LNCAP (cell line): ENCODE measurements at regions not wholly inside any gene's neighbourhood (a gene's known extent, or its start where the extent isn't known, plus 50 kb on each side); places are given as distances from the start of the nearest gene placed in this dataset.

Experiments used
- TF ChIP-seq, protein P1 (sequence below): fragments of 450-650 bp; IDR thresholded peaks from 2 replicates; pipeline ENCODE4 v1.5.1; 2017; ENCODE audit warnings: mild to moderate bottlenecking

DNA sequence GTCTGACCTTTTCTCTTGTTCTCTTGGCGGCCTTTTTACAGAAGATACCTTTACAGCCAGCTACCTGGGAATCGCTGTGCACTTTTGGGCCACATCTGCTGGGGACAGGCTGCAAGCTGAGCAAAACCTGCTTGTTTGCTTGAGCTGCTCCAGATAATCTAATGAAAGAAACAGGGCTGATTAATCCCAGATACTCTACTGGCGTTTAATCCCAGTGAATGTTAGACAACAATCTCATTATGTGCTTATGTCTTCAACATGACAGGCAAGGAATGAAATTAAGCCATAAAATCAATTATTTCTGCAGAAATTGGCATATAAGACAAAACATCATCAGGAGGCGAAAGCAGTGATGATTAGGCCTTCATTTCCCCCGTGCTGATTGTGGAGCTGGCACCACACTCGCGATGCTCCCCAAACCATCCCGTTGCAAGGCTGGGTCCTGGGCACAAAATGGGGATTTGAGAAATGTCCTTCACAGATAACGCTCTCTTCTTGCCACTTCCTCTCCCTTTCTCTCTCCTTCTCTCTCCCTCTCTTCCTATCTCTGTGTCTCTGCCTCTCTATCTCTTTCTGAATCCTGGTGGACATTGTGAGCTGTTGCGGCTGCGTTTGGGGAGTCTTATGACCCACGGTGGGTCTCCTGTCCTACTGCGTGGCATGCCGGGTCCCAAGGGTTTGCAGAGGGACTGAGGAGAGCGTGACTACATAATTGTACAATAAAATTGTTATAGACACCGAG lies 1053.8 kb downstream of the TBC1D22A start:
- TF ChIP-seq, protein P1, sequence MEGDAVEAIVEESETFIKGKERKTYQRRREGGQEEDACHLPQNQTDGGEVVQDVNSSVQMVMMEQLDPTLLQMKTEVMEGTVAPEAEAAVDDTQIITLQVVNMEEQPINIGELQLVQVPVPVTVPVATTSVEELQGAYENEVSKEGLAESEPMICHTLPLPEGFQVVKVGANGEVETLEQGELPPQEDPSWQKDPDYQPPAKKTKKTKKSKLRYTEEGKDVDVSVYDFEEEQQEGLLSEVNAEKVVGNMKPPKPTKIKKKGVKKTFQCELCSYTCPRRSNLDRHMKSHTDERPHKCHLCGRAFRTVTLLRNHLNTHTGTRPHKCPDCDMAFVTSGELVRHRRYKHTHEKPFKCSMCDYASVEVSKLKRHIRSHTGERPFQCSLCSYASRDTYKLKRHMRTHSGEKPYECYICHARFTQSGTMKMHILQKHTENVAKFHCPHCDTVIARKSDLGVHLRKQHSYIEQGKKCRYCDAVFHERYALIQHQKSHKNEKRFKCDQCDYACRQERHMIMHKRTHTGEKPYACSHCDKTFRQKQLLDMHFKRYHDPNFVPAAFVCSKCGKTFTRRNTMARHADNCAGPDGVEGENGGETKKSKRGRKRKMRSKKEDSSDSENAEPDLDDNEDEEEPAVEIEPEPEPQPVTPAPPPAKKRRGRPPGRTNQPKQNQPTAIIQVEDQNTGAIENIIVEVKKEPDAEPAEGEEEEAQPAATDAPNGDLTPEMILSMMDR, result no peak

- TF ChIP-seq, protein P1, result no peak
These were observed 1052.0 kb downstream of the TBC1D22A start for GRCh38 chr22:47814474-47814873.

DNA sequence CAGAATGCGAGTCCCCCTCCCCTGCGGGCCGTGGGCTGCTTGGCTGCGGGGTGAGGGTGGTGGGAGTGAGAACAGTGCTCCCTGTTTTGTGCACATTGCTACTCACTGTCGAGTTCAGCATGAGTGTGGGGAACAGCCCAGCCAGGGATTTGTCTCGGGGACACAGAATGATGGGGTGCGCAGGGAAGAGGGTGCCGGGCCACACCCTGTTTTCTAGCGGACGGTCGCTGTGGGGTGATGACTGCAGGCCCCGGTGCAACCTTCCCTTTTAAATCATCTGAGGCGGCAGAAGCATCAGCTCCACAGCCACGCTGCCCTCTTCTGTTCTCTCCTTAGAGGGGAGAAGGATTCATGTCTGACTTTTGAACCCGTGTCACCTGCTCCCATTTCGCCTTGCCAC lies 1051.2 kb downstream of the TBC1D22A start:
- TF ChIP-seq, protein P1, result no peak

DNA sequence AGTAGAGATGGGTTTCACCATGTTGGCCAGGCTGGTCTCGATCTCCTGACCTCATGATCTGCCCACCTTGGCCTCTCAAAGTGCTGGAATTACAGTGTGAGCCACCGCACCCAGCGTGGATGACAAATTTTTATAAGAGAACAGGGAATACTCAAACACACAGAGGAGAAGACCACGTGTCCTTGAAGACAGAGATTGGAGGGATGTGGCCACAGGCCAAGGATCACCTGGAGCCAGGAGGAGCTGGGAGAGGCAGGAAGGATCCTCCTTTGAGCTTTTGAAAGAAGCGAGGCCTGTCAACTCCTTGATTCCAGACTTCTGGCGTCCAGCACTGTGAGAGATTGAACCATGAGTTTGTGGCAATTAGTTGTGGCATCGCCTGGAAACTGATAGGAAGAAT lies 1049.5 kb downstream of the TBC1D22A start:
- TF ChIP-seq, protein P1, result no peak

DNA sequence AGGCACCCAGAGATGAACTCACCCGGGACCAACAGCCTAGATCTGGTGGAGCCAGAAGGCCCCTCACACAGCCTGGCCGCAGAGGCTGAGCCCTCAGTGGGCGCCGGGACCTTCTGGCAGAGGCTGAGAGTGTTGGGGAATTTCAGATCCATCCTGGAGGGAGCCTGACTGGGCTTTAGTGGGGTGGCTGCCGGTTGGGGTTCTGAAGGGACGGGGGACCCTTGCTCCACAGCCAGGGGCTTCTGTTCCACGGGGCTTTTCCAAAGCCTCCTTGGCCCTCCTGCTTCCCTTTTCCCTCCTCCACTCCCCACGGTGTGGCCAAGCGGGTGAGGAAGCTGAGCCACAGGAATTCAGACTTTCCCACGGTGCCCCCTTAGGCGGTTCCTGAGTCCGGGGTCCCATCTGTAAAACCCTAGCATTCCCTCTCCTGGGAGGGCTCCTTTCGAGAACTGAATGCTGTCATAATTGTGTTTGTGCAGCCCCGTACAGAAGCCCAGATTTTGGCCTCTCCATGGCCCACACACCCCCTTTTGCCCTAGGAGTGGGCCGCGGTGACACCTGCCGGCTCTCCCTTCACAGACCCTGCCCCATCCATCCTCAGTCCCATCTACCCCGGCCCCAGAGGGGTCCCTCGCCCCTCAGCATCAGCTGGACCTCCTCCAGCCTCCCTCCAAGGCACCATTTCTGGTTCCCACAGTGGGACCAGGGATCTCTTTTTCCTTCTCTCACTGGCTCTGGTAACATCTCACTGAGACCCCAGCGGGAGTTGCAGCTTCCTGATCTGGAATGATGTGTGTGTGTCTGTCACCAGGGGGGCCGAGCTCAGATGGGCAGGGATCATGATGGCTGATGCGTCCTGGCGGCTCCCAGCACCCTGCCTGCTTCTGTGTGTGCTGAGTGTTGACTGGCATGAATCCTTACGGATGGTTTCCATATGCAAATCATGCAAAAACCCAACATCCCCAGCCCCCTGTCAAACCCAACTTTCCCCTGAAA lies 1048.4 kb downstream of the TBC1D22A start:
- TF ChIP-seq, protein P1, result no peak

DNA sequence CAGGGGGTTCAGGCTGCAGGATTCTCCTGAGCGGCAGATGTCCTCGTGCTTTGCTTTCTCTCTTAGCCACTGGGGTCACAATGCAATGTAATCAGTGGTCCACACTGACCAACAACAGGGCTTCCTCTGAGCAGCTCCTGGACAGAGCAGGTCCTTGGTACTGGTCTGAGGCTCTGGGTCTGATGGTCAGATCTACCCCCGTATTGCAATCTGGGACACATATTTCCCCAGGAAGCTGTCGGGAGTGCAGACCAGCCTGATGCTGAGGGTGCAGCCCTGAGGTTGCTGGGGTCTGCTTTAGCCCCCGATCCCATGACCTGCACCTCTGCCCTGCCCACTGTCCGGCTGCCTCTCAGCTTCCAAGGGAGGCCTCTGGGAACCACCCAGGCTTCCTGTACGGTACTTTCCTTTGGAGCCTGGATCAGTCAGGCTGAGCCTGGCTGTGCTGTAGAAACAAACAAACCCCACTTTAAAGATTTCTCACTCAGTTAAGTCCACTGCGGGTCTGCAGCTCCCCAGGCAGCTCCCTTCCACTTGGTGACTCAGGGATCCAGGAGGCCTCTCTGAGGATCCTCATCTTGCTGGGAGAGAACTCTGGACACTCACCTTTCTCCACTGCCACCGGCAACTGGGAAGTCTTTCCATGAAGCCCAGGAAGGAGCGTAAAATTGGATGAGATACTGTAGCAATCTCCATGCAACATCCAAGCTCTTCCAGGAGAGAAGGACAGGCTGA lies 1046.6 kb downstream of the TBC1D22A start:
- TF ChIP-seq, protein P1, result no peak

DNA sequence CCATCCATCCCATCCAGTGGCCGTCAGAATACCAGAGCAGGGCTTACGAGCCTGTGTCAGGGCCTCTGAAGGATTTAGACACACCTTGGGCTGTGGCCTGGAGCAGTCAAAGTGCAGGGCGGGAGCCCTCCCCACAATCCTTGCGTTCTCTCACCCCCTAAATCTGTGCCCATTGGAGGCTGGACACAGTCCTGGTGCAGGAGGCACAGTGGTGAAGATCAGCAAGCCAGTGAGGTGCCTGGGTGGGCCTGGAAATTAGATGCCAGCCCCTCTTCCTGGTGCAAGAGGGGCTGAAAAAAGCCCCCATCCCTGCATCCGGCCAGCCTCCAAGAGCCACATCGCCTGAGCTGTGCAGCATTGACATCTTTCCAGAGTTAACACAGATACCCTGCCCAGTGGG lies 1045.8 kb downstream of the TBC1D22A start:
- TF ChIP-seq, protein P1, result no peak
